WTC11 (cell line): ENCODE measurements at regions not wholly inside any gene's neighbourhood (a gene's known extent, or its start where the extent isn't known, plus 50 kb on each side); places are given as distances from the start of the nearest gene placed in this dataset.
A peak's percentile ranks its signal among the peaks of the same experiment; 100 is the strongest.

Experiments used
- ATAC-seq: fragments of 200-7000 bp; cut with Tn5 transposase; 2 replicates; pipeline ENCODE4 v1.10.0; 2021; ENCODE audit warnings: mild to moderate bottlenecking, moderate library complexity
- CTCF ChIA-PET: fragments of 300-600 bp; sonication (Branson Sonifier 250); formaldehyde crosslinking; loops from one replicate; lab custom pipeline; 2021; ENCODE audit warnings: antibody characterized with exemption; lab: Charles Lee
- POLR2A ChIA-PET: fragments of 350-600 bp; sonication (Branson Sonifier 250); formaldehyde crosslinking; loops from one replicate; lab custom pipeline; 2021; ENCODE audit warnings: antibody characterized with exemption; lab: Charles Lee
- DNase-seq: peaks from one replicate; pipeline ENCODE4 v3.0.0; 2021; ENCODE audit warnings: low spot score
- H3K27ac Mint-ChIP-seq: 2 replicates; pipeline ENCODE4 v1.8.0; 2021; ENCODE audit warnings: mixed read lengths
- H3K27me3 Mint-ChIP-seq: 2 replicates; pipeline ENCODE4 v1.8.0; 2021; ENCODE audit warnings: low read depth, mild to moderate bottlenecking, moderate library complexity, mixed read lengths
- H3K36me3 Mint-ChIP-seq: 2 replicates; pipeline ENCODE4 v1.8.0; 2021; ENCODE audit warnings: mixed read lengths
- H3K4me1 Mint-ChIP-seq: 2 replicates; pipeline ENCODE4 v1.8.0; 2022; ENCODE audit warnings: mixed read lengths
- H3K4me3 Mint-ChIP-seq: 2 replicates; pipeline ENCODE4 v1.8.0; 2021; ENCODE audit warnings: mild to moderate bottlenecking, moderate library complexity, mixed read lengths
- H3K9me3 Mint-ChIP-seq: 2 replicates; pipeline ENCODE4 v1.8.0; 2021; ENCODE audit warnings: mixed read lengths
- ATF2 ChIP-seq: sonication (generic); formaldehyde crosslinking; IDR thresholded peaks from 2 replicates; pipeline ENCODE4 v1.8.1; 2022; ENCODE audit warnings: low read depth, missing genetic modification reagents, borderline replicate concordance
- E2F1 ChIP-seq: sonication (generic); formaldehyde crosslinking; IDR thresholded peaks from 2 replicates; pipeline ENCODE4 v1.8.0; 2022; ENCODE audit warnings: mild to moderate bottlenecking, missing genetic modification reagents
- ESRRA ChIP-seq: sonication (generic); formaldehyde crosslinking; IDR thresholded peaks from 2 replicates; pipeline ENCODE4 v1.8.1; 2022; ENCODE audit warnings: mild to moderate bottlenecking, missing genetic modification reagents, borderline replicate concordance
- IRF2 ChIP-seq: sonication (generic); formaldehyde crosslinking; IDR thresholded peaks from 2 replicates; pipeline ENCODE4 v1.8.0; 2022; ENCODE audit warnings: low read depth, missing genetic modification reagents, borderline replicate concordance
- NR2C2 ChIP-seq: sonication (generic); formaldehyde crosslinking; IDR thresholded peaks from 2 replicates; pipeline ENCODE4 v1.8.0; 2022; ENCODE audit warnings: mild to moderate bottlenecking, missing genetic modification reagents
- OVOL2 ChIP-seq: fragments of 250-450 bp; sonication (Bioruptor Pico); IDR thresholded peaks from 2 replicates; pipeline ENCODE4 v1.9.0; 2021; ENCODE audit warnings: mild to moderate bottlenecking, borderline replicate concordance
- SMAD3 ChIP-seq: sonication (generic); formaldehyde crosslinking; IDR thresholded peaks from 2 replicates; pipeline ENCODE4 v1.8.0; 2022; ENCODE audit warnings: missing genetic modification reagents, mild to moderate bottlenecking, borderline replicate concordance
- STAT6 ChIP-seq: sonication (generic); formaldehyde crosslinking; conservative IDR thresholded peaks from 2 replicates; pipeline ENCODE4 v1.8.1; 2023; ENCODE audit warnings: mild to moderate bottlenecking, low read depth, missing genetic modification reagents, moderate library complexity
- ZNF396 ChIP-seq: fragments of 250-450 bp; sonication (Bioruptor Pico); IDR thresholded peaks from 2 replicates; pipeline ENCODE4 v1.8.0; 2021; ENCODE audit warnings: mild to moderate bottlenecking, moderate library complexity, borderline replicate concordance
- ZSCAN18 ChIP-seq: fragments of 250-450 bp; sonication (Bioruptor Pico); IDR thresholded peaks from 2 replicates; pipeline ENCODE4 v2.1.2; 2022; ENCODE audit warnings: mild to moderate bottlenecking, moderate library complexity
- TF ChIP-seq, protein P1 (sequence below): fragments of 250-450 bp; sonication (Bioruptor Pico); conservative IDR thresholded peaks from 2 replicates; pipeline ENCODE4 v1.9.0; 2021; ENCODE audit warnings: mild to moderate bottlenecking
- TF ChIP-seq, protein P2 (sequence below): fragments of 250-450 bp; sonication (Bioruptor Pico); IDR thresholded peaks from 2 replicates; pipeline ENCODE4 v1.9.0; 2021; ENCODE audit warnings: moderate library complexity, mild to moderate bottlenecking, inconsistent platforms, borderline replicate concordance
- TF ChIP-seq, protein P3 (sequence below): sonication (generic); formaldehyde crosslinking; IDR thresholded peaks from 2 replicates; pipeline ENCODE4 v1.8.1; 2023; ENCODE audit warnings: mild to moderate bottlenecking, missing genetic modification reagents, moderate library complexity

GRCh38 chr1:66468722-66469121, 65.2 kb upstream of the SGIP1 start:
- ChIA-PET CTCF (interaction anchor here (1.9 kb wide), 1 partner anchor 35 kb away, joined by 8 read pairs; no protein-coding TSS in a partner anchor), POLR2A (no interaction called here)
- ATAC-seq (no peak), DNase-seq (no peak)
- peaks cover under 1% of the 10 kb centered on the region; the same call in 1 of the 2 replicates for H3K36me3 Mint-ChIP-seq
- H3K9me3 Mint-ChIP-seq = peaks cover 3% of the 10 kb centered on the region
- H3K4me3 Mint-ChIP-seq = no peak overlapping the region
- H3K4me1 Mint-ChIP-seq = 0 out of 2 replicates have a peak, but pooled peaks cover 3% of the 10 kb centered on the region
- H3K27ac Mint-ChIP-seq = no peak overlapping the region
- H3K27me3 Mint-ChIP-seq = no peaks in the 10 kb centered on the region
- TF ChIP-seq, protein P1, sequence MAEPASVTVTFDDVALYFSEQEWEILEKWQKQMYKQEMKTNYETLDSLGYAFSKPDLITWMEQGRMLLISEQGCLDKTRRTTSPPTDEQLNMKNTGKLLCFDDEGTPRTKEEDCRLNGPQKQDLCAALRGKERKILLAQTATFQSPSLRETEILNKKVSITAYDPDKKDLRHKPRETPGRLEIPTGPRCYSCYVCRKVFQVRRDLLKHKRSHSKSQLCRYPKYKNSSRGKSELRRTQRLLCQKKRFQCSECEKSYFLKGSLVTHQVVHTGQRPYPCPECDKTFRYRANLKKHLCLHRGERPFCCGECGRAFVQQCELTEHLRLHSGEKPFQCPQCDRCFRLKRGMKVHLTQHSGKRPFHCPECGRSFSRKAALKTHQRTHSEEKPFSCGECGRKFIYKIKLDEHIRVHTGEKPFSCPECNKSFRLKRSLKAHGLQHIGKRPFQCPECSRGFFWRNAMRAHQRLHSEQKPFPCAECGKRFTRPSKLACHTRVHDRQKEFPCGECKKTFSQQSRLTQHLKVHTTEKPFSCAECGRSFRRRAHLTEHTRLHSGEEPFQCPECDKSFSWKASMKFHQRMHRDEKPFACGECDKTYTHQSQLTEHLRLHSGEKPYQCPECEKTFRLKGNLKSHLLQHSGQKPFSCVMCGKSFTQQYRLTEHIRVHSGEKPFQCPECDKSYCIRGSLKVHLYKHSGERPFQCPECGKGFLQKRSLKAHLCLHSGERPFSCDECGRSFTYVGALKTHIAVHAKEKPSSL (CRISPR knock-in tag) = no peak
- TF ChIP-seq IRF2 (CRISPR knock-in tag) (no peak), NR2C2 (no peak), ZNF396 (CRISPR knock-in tag) (no peak)

- H3K4me3 Mint-ChIP-seq = no peak overlapping the region
- TF ChIP-seq, protein P2, sequence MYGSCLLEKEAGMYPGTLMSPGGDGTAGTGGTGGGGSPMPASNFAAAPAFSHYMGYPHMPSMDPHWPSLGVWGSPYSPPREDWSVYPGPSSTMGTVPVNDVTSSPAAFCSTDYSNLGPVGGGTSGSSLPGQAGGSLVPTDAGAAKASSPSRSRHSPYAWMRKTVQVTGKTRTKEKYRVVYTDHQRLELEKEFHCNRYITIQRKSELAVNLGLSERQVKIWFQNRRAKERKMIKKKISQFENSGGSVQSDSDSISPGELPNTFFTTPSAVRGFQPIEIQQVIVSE = no peak
- TF ChIP-seq SMAD3 (CRISPR knock-in tag) = no peak
- no peak for TF ChIP-seq ATF2 (CRISPR knock-in tag)
- TF ChIP-seq, protein P3, sequence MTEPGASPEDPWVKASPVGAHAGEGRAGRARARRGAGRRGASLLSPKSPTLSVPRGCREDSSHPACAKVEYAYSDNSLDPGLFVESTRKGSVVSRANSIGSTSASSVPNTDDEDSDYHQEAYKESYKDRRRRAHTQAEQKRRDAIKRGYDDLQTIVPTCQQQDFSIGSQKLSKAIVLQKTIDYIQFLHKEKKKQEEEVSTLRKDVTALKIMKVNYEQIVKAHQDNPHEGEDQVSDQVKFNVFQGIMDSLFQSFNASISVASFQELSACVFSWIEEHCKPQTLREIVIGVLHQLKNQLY (CRISPR knock-in tag) = no peak
- no peak for TF ChIP-seq E2F1 (CRISPR knock-in tag)
- TF ChIP-seq ZSCAN18 (CRISPR knock-in tag) = no peak
- TF ChIP-seq STAT6 = no peak
- no peak for TF ChIP-seq ESRRA (CRISPR knock-in tag)
- no peak for TF ChIP-seq OVOL2
- TF ChIP-seq, all 79 proteins: peak for 0
- ATAC-seq = peak; percentile 77
- peaks cover 13% of the 10 kb centered on the region for H3K4me1 Mint-ChIP-seq
- 0 out of 2 replicates have a peak, but pooled peaks cover 11% of the 10 kb centered on the region for H3K9me3 Mint-ChIP-seq
- no peaks in the 10 kb centered on the region for H3K36me3 Mint-ChIP-seq
- ChIA-PET POLR2A (no interaction called here), CTCF (no interaction called here)
- DNase-seq = peak; percentile 14
- no peak overlapping the region for H3K27ac Mint-ChIP-seq
- no peaks in the 10 kb centered on the region for H3K27me3 Mint-ChIP-seq
These were observed 58.0 kb upstream of the SGIP1 start for GRCh38 chr1:66475940-66476339.
